ENCODE measurements at regions not wholly inside any gene's neighbourhood (a gene's known extent, or its start where the extent isn't known, plus 50 kb on each side); places are given as distances from the start of the nearest gene placed in this dataset.

GRCh38 chr2:107407017-107407416 is 419.7 kb upstream of the RGPD4 start:
- Histone ChIP-seq H3K4me1 (ENCODE audit: control insufficient read depth in 2 of 2, insufficient read depth in 2 of 2, low read length in 2 of 2) (no peaks in the 10 kb centered on the region), H3K27ac (ENCODE audit: low read depth in 2 of 2, low read length in 2 of 2) (no peak overlapping the region), H3K9me3 (ENCODE audit: control insufficient read depth in 2 of 2, low read length in 2 of 2) (no peaks in the 10 kb centered on the region), H3K4me3 (ENCODE audit: low read length in 2 of 2) (no peak overlapping the region), H3K36me3 (ENCODE audit: control insufficient read depth in 2 of 2, insufficient read depth in 2 of 2, low read length in 2 of 2) (no peaks in the 10 kb centered on the region), H3K27me3 (ENCODE audit: control insufficient read depth in 2 of 2, insufficient read depth in 2 of 2, low read length in 2 of 2) (no peaks in the 10 kb centered on the region), H3K9ac (ENCODE audit: low read depth in 1 of 2, low read length in 2 of 2) (no peak overlapping the region)

DNA sequence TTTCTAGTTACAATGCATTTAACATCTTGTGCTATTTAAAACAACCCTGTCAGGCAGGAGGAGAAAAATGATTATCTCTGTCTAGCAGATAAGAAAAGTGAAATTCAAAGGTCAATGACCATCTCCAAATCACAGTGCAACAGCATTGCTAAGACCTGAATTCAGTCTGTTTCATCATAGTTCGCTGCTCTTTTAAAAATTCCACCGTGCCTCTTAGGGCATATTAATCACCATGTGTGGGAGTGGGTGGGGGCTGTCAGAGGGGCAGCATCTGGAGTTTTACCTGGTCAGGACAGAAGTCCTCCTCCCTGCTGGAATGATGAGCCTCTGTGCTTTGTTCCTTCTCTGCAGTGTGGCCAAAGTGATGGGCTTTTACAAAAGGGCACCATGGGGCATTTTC is 418.7 kb upstream of the RGPD4 start:
- no peak overlapping the region for H3K27ac ChIP-seq (ENCODE audit: low read depth in 2 of 2, low read length in 2 of 2)
- H3K9ac ChIP-seq (ENCODE audit: low read depth in 1 of 2, low read length in 2 of 2), result no peak overlapping the region
- no peak overlapping the region for H3K4me3 ChIP-seq (ENCODE audit: low read length in 2 of 2)
- no peaks in the 10 kb centered on the region for H3K4me1 ChIP-seq (ENCODE audit: control insufficient read depth in 2 of 2, insufficient read depth in 2 of 2, low read length in 2 of 2)
- H3K27me3 ChIP-seq (ENCODE audit: control insufficient read depth in 2 of 2, insufficient read depth in 2 of 2, low read length in 2 of 2), result no peaks in the 10 kb centered on the region
- no peaks in the 10 kb centered on the region for H3K36me3 ChIP-seq (ENCODE audit: control insufficient read depth in 2 of 2, insufficient read depth in 2 of 2, low read length in 2 of 2)
- no peaks in the 10 kb centered on the region for H3K9me3 ChIP-seq (ENCODE audit: control insufficient read depth in 2 of 2, low read length in 2 of 2)

GRCh38 chr2:107411267-107411666 is 415.4 kb upstream of the RGPD4 start:
- Histone ChIP-seq H3K27ac (ENCODE audit: low read depth in 2 of 2, low read length in 2 of 2) (no peak overlapping the region), H3K9ac (ENCODE audit: low read depth in 1 of 2, low read length in 2 of 2) (no peak overlapping the region), H3K9me3 (ENCODE audit: control insufficient read depth in 2 of 2, low read length in 2 of 2) (no peaks in the 10 kb centered on the region), H3K4me3 (ENCODE audit: low read length in 2 of 2) (no peak overlapping the region), H3K36me3 (ENCODE audit: control insufficient read depth in 2 of 2, insufficient read depth in 2 of 2, low read length in 2 of 2) (no peaks in the 10 kb centered on the region), H3K27me3 (ENCODE audit: control insufficient read depth in 2 of 2, insufficient read depth in 2 of 2, low read length in 2 of 2) (no peaks in the 10 kb centered on the region), H3K4me1 (ENCODE audit: control insufficient read depth in 2 of 2, insufficient read depth in 2 of 2, low read length in 2 of 2) (no peaks in the 10 kb centered on the region)

GRCh38 chr2:107412209-107412904 is 414.3 kb upstream of the RGPD4 start:
- Histone ChIP-seq H3K27ac (ENCODE audit: low read depth in 2 of 2, low read length in 2 of 2) (no peak overlapping the region), H3K4me1 (ENCODE audit: control insufficient read depth in 2 of 2, insufficient read depth in 2 of 2, low read length in 2 of 2) (no peaks in the 10 kb centered on the region), H3K4me3 (ENCODE audit: low read length in 2 of 2) (no peak overlapping the region), H3K36me3 (ENCODE audit: control insufficient read depth in 2 of 2, insufficient read depth in 2 of 2, low read length in 2 of 2) (no peaks in the 10 kb centered on the region), H3K9me3 (ENCODE audit: control insufficient read depth in 2 of 2, low read length in 2 of 2) (no peaks in the 10 kb centered on the region), H3K9ac (ENCODE audit: low read depth in 1 of 2, low read length in 2 of 2) (no peak overlapping the region), H3K27me3 (ENCODE audit: control insufficient read depth in 2 of 2, insufficient read depth in 2 of 2, low read length in 2 of 2) (no peaks in the 10 kb centered on the region)

GRCh38 chr2:107412981-107413380 is 413.7 kb upstream of the RGPD4 start:
- Histone ChIP-seq H3K4me1 (ENCODE audit: control insufficient read depth in 2 of 2, insufficient read depth in 2 of 2, low read length in 2 of 2) (no peaks in the 10 kb centered on the region), H3K36me3 (ENCODE audit: control insufficient read depth in 2 of 2, insufficient read depth in 2 of 2, low read length in 2 of 2) (no peaks in the 10 kb centered on the region), H3K27me3 (ENCODE audit: control insufficient read depth in 2 of 2, insufficient read depth in 2 of 2, low read length in 2 of 2) (no peaks in the 10 kb centered on the region), H3K9ac (ENCODE audit: low read depth in 1 of 2, low read length in 2 of 2) (no peak overlapping the region), H3K4me3 (ENCODE audit: low read length in 2 of 2) (no peak overlapping the region), H3K9me3 (ENCODE audit: control insufficient read depth in 2 of 2, low read length in 2 of 2) (no peaks in the 10 kb centered on the region), H3K27ac (ENCODE audit: low read depth in 2 of 2, low read length in 2 of 2) (no peak overlapping the region)

DNA sequence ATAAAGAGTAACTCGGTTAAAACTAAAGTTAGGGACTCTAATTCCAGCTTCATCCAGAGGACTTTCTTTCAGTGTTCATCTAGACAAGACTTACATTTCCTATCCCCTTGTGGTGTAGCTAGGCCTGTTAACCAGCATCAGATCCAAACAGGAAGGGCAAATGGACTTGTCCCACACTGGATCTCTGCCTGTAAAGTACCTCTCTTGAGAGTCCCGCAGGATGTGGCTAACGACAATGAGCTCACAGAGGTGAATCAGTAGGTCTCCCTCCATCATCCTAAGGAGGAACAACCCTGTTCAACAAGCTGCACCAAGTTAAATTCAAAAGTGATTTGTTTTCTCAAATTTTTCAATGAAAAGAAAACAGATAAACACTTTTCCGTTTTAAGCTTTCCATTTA is 412.3 kb upstream of the RGPD4 start:
- Histone ChIP-seq H3K9me3 (ENCODE audit: control insufficient read depth in 2 of 2, low read length in 2 of 2) (no peaks in the 10 kb centered on the region), H3K4me1 (ENCODE audit: control insufficient read depth in 2 of 2, insufficient read depth in 2 of 2, low read length in 2 of 2) (no peaks in the 10 kb centered on the region), H3K27ac (ENCODE audit: low read depth in 2 of 2, low read length in 2 of 2) (no peak overlapping the region), H3K27me3 (ENCODE audit: control insufficient read depth in 2 of 2, insufficient read depth in 2 of 2, low read length in 2 of 2) (no peaks in the 10 kb centered on the region), H3K36me3 (ENCODE audit: control insufficient read depth in 2 of 2, insufficient read depth in 2 of 2, low read length in 2 of 2) (no peaks in the 10 kb centered on the region), H3K9ac (ENCODE audit: low read depth in 1 of 2, low read length in 2 of 2) (no peak overlapping the region), H3K4me3 (ENCODE audit: low read length in 2 of 2) (no peak overlapping the region)

- Histone ChIP-seq H3K27ac (ENCODE audit: low read depth in 2 of 2, low read length in 2 of 2) (no peak overlapping the region), H3K9me3 (ENCODE audit: control insufficient read depth in 2 of 2, low read length in 2 of 2) (no peaks in the 10 kb centered on the region), H3K4me3 (ENCODE audit: low read length in 2 of 2) (no peak overlapping the region), H3K36me3 (ENCODE audit: control insufficient read depth in 2 of 2, insufficient read depth in 2 of 2, low read length in 2 of 2) (no peaks in the 10 kb centered on the region), H3K27me3 (ENCODE audit: control insufficient read depth in 2 of 2, insufficient read depth in 2 of 2, low read length in 2 of 2) (no peaks in the 10 kb centered on the region), H3K4me1 (ENCODE audit: control insufficient read depth in 2 of 2, insufficient read depth in 2 of 2, low read length in 2 of 2) (no peaks in the 10 kb centered on the region), H3K9ac (ENCODE audit: low read depth in 1 of 2, low read length in 2 of 2) (no peak overlapping the region)
Measured at GRCh38 chr2:107418708-107419107, 408.0 kb upstream of the RGPD4 start.

GRCh38 chr2:107419191-107419590 is 407.5 kb upstream of the RGPD4 start:
- no peak overlapping the region for H3K4me3 ChIP-seq (ENCODE audit: low read length in 2 of 2)
- no peak overlapping the region for H3K9ac ChIP-seq (ENCODE audit: low read depth in 1 of 2, low read length in 2 of 2)
- H3K27ac ChIP-seq (ENCODE audit: low read depth in 2 of 2, low read length in 2 of 2), result no peak overlapping the region
- no peaks in the 10 kb centered on the region for H3K4me1 ChIP-seq (ENCODE audit: control insufficient read depth in 2 of 2, insufficient read depth in 2 of 2, low read length in 2 of 2)
- no peaks in the 10 kb centered on the region for H3K36me3 ChIP-seq (ENCODE audit: control insufficient read depth in 2 of 2, insufficient read depth in 2 of 2, low read length in 2 of 2)
- H3K27me3 ChIP-seq (ENCODE audit: control insufficient read depth in 2 of 2, insufficient read depth in 2 of 2, low read length in 2 of 2), result no peaks in the 10 kb centered on the region
- no peaks in the 10 kb centered on the region for H3K9me3 ChIP-seq (ENCODE audit: control insufficient read depth in 2 of 2, low read length in 2 of 2)

GRCh38 chr2:107428781-107429180 is 397.9 kb upstream of the RGPD4 start:
- Histone ChIP-seq H3K4me3 (ENCODE audit: low read length in 2 of 2) (no peak overlapping the region), H3K27me3 (ENCODE audit: control insufficient read depth in 2 of 2, insufficient read depth in 2 of 2, low read length in 2 of 2) (no peaks in the 10 kb centered on the region), H3K4me1 (ENCODE audit: control insufficient read depth in 2 of 2, insufficient read depth in 2 of 2, low read length in 2 of 2) (no peaks in the 10 kb centered on the region), H3K27ac (ENCODE audit: low read depth in 2 of 2, low read length in 2 of 2) (no peak overlapping the region), H3K9ac (ENCODE audit: low read depth in 1 of 2, low read length in 2 of 2) (no peak overlapping the region), H3K9me3 (ENCODE audit: control insufficient read depth in 2 of 2, low read length in 2 of 2) (peaks cover 0 to 1% of the 10 kb centered on the region in 2 donors), H3K36me3 (ENCODE audit: control insufficient read depth in 2 of 2, insufficient read depth in 2 of 2, low read length in 2 of 2) (no peaks in the 10 kb centered on the region)

DNA sequence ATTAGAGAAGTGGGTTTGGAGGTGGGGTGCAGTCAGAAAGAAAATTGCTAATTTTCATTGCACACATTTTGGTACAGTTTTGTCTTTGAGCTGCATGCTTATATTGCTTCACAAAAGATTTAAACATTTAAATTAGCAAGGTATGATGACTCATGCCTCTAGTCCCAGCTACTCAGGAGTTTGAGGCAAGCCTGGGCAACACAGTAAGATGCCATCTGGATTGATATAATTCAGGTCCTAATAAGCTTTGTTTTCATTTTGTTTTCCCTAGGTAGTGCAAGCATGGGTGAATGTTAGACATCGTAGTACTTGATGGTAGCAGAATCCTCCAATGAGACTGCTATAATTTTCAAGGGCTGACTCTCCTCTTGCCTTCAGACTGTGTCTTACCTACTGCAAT is 396.7 kb upstream of the RGPD4 start:
- H3K27me3 ChIP-seq (ENCODE audit: control insufficient read depth in 2 of 2, insufficient read depth in 2 of 2, low read length in 2 of 2), result no peaks in the 10 kb centered on the region
- H3K27ac ChIP-seq (ENCODE audit: low read depth in 2 of 2, low read length in 2 of 2), result no peak overlapping the region
- peaks cover 0 to 1% of the 10 kb centered on the region in 2 donors for H3K9me3 ChIP-seq (ENCODE audit: control insufficient read depth in 2 of 2, low read length in 2 of 2)
- H3K9ac ChIP-seq (ENCODE audit: low read depth in 1 of 2, low read length in 2 of 2), result no peak overlapping the region
- H3K36me3 ChIP-seq (ENCODE audit: control insufficient read depth in 2 of 2, insufficient read depth in 2 of 2, low read length in 2 of 2), result no peaks in the 10 kb centered on the region
- no peaks in the 10 kb centered on the region for H3K4me1 ChIP-seq (ENCODE audit: control insufficient read depth in 2 of 2, insufficient read depth in 2 of 2, low read length in 2 of 2)
- H3K4me3 ChIP-seq (ENCODE audit: low read length in 2 of 2), result no peak overlapping the region

Data from mucosa of rectum (tissue), 2 donors.